Endothelial cell of hepatic sinusoid (primary cell): ENCODE measurements at regions not wholly inside any gene's neighbourhood (a gene's known extent, or its start where the extent isn't known, plus 50 kb on each side); places are given as distances from the start of the nearest gene placed in this dataset.
"Not testable (repeated sequence)": the region's sequence is repeated elsewhere in the genome, so short reads cannot be mapped to it uniquely, and the experiment has no call there.

ENCODE experiments used
- in situ Hi-C: cut with HindIII; loops from 2 replicates; pipeline ENCODE4 v1.10.0; 2017; ENCODE audit warnings: low sequenced_read_pairs

DNA sequence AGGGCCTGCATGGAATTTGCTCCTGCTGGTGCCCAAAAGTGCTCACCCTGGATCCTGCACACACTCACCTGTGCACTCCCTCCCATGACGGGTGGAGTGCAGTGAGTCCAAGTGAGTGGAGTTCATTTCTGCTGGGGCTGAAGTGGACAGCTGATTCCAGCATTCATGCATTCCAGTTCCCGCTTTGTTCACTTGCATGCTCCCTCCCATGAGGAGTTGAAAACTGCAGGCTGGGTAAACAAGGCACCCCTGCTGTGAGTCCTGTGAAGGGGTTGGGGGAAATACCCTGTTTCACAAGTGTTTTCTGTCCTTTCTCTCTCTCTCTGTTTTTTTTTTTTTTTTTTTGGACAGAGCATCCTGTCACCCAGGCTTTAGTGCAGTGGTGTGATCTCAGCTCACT is 454.1 kb upstream of the NOX3 start:
- in situ Hi-C loops, result loop anchor here (10.0 kb wide), 1 partner anchor 425 kb away; no protein-coding TSS in a partner anchor

DNA sequence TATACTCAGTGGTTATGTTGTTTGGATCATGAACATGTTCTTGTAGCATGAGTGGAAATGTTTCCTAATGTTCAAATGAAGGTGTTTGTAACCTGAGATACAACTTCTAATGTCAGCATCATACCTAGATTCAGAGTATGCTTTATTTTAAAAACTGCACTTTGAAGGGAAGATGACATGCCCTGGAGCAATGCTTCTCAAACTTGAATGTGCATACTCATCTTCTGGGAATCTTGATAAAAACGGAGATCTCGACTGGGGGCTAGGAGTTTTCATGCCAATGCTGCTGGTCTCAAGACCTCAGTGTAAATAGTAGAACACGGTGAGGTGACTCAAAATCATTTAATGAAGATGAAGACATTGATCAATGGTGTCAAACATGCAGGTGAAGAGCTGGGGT is 440.0 kb upstream of the NOX3 start:
- in situ Hi-C loops, result loop anchor here (10.0 kb wide), 1 partner anchor 89 kb away; no protein-coding TSS in a partner anchor

DNA sequence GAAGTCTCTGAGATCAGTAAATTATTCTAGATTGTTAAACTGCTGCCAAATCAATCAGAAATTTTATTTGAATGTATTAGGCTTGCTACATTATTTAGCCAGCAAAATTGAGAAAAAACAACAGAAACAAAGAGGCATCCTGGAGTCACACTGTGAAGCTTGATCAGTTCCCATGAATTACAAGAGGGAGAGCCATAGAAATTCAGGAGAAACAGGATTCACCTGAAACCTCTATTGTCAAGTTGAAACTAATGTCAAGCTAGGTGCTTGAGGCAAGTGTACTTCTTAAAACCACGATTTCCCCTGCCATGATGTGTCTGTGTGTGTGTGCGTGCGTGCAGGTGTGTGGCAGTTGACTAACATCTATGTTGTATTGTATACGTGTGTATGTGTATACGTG is 439.1 kb upstream of the NOX3 start:
- in situ Hi-C loops, result loop anchor here (10.0 kb wide), 1 partner anchor 90 kb away; no protein-coding TSS in a partner anchor

DNA sequence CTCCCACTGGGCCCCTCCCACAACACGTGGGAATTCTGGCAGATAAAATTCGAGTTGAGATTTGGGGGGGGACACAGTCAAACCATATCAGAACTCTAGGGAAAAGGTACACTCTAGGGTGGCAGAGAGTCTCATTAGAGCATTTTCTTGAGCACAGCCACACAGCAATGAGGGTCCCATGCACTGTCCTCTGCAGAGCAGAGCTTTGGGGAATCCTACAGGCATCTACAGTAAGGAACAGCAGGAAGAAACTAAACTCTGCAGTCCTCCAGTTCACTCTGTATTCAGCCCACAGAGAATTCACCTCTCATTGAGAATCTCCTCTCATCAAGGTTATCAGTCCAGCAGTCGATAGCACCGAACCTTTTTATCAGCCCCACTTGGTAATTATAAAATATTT is 438.6 kb upstream of the NOX3 start:
- in situ Hi-C loops, result loop anchor here (10.0 kb wide), 1 partner anchor 91 kb away; no protein-coding TSS in a partner anchor

DNA sequence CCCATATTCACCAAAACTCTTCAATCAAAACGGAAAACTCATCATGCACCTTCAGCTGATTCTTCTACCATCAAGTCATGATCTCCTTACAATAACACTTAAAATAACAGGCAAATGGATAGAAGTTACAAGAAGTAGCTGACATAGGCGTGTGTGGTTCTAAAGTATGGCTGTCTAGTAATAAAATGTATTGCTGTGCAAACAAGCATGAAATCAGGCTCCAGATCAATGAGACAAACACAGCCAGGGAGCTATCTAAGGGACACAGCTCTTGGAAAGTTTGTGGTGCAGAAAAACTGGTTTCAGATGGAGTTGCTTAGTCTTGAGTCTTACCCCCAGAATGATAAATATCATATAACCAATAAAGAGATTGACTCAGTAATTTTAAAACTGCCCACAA is 434.8 kb upstream of the NOX3 start:
- in situ Hi-C loops, result loop anchor here (10.0 kb wide), 1 partner anchor 94 kb away; no protein-coding TSS in a partner anchor

DNA sequence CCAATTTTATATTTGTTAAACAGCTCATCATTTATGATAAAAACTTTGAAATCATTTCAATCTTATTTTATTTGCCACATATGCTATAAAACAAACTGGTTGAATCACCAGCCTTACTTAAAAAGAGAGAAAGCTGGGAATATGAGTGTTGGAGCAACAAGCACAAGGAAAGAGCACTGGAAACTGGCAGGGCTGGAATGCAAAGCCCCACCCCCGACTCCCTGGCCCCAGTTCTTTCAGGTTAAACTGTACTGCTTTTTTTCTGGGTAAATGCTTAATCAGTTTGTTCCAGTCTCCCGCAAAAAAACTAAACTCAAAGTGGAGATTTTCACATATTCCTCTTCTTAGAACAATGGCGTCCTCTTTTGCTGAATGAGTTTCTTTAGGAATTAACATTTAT is 433.8 kb upstream of the NOX3 start:
- in situ Hi-C loops, result no loop called here

DNA sequence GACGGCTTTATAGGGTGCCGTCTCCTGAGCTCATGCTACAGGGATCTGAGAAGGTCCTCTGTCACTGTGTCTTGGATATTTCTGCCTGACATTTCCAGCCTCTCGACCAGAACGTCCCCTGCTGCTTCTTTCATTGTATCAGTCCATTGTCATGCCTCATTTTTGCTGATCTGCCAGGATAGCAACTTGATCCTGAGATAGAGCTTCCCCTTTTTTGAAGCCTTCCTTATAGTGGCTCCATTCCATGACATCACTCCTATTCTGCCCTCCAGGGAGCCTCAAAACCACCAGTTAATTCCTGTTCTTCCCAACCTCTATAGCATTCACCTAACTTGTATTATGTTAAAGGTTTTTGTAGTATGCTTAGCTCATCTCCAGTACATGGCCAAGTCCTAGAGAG is 431.8 kb upstream of the NOX3 start:
- in situ Hi-C loops, result no loop called here

DNA sequence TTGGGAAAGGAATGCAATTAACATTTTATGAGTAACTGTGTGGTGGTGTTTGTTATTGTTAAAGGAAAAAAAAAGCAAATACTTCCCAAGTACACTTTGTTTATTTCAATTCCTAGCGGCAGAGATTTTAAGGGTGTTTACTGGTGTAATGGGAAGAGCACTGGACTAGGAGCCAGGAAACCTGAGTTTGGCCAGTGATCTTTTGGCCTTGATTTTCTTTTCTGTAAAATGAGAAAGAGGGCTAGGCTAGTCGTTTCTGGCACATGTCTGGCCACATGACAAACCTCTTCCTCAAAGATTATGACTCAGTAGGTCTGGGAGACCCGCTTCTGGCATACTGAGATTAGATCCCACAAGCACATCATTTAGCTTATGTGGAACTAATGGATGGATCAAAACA is 428.1 kb upstream of the NOX3 start:
- in situ Hi-C loops, result no loop called here

DNA sequence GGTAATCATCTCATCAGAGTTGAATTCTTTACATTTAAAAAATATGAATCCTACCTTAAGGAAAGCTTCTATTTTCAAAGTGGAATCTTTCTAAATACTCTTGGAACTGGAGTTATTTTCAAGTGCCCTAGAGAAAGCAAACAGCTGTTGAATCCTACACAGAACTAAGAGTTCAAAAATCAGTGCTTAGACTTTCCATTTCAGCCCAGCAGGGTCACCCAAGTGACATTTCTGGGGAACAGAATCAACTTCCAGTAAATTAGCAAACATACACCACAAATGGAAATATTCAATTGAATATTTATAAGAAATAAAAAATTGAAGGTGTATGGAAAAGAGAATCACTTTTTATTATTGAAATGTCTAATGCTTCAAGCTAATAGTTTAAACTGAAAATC is 427.7 kb upstream of the NOX3 start:
- in situ Hi-C loops, result no loop called here

DNA sequence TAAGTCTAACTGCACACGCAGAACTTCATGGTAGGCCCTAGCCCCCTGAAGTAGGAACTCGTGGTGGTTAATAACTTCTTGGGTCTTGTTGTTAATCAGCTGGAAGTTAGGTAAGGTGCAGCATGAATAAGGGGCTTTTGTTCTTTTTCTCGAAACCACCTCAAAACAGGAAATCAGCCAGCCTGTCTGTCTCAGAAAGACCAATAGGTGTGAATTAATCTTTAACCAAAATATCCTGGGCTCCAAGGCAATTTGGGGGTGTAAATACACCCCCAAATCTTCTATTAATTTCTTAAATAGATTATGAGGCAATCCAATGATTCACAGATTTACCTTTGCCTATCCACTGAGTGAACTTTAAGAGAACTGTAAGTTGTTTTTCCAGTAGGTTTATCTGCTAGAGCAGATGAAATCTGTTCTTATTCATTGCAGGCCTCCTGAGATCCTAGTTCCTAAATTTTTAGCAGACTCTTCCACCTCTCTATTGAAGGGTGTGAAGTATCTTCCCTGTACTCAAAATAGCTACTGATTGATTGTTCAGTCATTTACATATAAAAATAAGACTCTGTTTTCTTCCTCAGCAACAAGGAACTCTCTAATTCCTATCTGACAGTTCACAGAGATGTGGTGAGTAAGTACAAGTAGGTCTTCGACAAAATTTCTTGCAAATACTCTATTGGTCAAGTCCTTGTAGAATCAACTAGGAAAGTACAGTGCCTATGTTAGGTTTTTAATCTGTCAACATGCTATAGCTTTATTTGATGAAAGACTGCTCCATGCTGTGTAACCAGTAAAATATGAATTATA is 427.1 kb upstream of the NOX3 start:
- in situ Hi-C loops, result no loop called here

DNA sequence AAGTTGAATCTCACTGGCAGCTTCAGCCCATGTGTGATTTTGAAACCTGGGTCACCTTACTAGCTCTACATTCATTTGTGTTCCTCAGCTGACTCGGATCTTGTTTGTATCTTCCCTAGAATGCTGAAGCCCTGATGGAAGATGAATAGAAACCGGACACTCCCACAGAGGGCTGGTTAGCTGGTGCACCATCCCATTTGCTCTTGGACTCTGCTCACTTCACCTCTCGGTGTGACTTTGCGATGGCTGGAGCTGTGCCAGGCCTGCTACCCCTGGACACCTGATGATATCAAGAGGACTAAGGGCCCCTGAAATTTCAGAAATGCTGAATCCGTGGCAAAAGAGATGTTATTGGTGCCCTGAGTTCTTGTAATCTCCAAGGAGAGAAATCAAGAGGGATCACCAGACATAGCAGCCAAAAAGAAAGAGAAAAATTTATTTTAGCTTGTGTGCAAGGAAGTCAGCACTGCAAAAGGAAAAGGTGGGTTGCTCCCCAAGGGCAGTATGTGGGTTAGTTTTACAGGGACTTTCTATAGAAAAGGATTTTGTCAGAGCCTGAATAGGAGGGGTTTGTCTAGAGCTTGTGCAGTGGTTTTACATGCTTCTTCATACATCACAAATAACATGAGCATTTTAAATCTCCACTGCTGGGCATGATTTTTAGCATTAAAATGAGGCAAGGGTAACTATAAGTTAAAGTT is 426.3 kb upstream of the NOX3 start:
- in situ Hi-C loops, result no loop called here

DNA sequence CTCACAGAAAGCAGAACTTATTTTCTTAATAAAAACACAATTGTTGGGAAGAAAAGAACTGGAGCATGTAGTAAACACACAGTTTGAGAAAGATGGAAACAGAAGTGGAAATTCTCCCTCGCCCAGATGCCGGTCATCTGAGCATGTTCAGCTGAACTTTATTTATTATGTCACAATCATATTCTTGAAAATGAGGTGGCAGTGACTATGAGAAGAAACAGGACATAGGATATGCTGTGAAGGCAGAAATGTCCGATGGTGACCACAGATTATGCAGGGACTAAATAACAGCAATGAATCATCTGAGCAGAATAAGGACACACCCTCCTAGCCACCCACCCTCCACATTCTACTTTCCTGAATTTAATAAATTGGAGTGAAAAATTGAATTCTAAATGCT is 425.3 kb upstream of the NOX3 start:
- in situ Hi-C loops, result no loop called here

DNA sequence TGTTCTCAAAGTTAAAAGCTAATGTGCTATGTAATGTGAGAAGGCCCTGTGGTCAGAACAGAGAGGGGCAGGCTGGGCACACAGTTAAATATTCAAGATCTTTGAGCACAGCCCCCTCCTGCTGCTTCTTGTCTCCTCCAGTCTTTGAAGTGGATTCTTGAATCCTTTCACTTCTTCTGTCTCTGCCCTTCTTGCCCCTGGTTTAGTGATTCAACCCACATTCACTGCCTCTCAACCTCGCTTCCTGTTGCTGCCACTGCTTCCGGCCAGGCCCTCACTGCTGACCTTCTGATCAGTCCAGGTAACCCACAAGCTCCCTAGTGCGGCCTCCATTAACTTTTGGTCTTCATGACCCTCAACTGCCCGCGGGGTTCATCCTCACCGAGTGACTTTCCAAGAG is 417.3 kb upstream of the NOX3 start:
- in situ Hi-C loops, result no loop called here

DNA sequence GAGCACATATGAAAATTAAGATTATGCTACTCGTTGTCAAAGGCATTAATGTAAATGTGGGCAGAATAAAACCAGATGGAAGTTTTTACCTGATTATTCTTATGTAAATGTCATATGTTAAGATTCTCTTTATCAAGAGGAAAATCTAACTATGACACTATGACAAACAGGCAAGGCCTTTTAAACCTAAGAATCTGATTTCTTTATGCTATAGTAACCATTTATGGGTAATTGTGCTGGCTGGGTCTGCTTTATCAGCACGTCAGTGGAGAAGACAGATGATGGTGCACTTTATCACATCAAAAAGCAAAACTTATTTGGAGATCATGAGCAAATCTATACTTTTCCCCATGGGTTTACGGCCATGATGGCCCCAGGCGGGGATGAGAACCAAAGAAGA is 412.0 kb upstream of the NOX3 start:
- in situ Hi-C loops, result no loop called here

DNA sequence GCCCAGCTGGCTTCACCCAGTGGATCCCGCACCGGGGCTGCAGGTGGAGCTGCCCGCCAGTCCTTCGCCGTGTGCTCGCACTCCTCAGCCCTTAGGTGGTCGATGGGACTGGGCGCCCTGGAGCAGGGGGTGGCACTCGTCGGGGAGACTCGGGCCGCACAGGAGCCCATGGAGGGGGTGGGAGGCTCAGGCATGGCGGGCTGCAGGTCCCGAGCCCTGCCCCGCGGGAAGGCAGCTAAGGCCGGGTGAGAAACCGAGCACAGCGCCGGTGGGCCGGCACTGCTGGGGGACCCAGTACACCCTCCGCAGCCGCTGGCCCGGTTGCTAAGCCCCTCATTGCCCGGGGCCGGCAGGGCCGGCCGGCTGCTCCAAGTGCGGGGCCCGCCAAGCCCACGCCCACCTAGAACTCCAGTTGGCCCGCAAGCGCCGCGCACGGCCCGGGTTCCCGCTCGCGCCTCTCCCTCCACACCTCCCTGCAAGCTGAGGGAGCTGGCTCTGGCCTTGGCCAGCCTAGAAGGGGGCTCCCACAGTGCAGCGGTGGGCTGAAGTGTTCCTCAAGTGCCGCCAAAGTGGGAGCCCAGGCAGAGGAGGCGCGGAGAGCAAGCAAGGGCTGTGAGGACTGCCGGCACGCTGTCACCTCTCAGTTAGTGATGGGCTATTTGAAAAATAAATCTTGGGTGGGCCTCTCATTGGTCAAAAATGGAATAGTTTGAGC is 411.2 kb upstream of the NOX3 start:
- in situ Hi-C loops, result not testable (repeated sequence)

DNA sequence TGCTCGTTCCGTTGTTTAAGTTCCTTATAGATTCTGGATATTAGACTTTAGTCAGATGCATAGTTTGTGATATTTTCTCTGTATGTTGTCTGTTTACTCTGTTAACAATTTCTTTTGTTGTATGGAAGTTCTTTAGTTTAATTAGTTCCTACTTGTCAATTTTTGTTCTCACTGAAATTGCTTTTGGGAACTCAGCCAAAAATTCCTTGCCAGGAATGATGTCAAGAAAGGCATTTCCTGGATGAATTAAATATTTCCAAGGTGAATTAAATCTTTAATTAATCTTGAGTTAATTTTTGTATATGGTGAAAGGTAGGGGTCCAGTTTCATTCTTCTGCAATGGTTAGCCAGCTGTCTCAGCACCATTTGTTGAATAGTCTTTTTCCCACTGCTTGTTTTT is 406.2 kb upstream of the NOX3 start:
- in situ Hi-C loops, result no loop called here

DNA sequence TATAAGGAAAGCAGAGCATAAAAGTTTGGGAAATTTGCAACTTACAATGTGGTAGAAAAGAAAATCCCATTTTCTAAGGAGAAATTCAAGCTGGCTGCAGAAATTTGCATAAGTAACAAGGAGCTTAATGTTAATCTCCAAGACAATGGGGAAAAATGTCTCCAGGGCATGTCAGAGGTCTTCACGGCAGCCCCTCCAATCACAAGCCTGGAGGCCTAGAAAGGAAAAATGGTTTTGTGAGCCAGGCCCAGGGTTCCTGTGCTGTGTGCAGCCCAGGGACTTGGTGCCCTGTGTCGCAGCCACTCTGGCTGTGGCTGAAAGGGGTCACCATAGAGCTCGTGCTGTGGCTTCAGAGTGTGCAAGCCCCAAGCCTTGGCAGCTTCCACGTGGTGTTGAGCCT is 403.3 kb upstream of the NOX3 start:
- in situ Hi-C loops, result not testable (repeated sequence)

DNA sequence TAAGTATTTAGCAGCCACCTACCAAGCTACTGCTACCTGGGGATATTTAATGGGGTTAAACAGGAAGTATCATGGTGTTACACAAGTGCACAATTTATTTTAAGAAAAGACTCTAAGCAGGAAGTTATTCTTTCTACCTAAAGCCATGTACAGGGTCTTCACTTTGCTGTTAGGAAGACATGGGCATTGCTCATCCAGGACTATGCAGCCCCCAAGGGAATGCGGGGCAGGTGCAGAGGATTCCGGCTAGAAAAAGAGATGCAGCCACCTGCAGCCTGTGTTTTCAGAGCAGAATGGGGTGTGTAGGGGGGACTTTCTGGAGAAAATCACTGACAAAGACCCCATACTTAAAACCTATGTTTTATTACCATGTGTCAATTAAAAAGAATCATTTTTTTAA is 399.1 kb upstream of the NOX3 start:
- in situ Hi-C loops, result no loop called here

DNA sequence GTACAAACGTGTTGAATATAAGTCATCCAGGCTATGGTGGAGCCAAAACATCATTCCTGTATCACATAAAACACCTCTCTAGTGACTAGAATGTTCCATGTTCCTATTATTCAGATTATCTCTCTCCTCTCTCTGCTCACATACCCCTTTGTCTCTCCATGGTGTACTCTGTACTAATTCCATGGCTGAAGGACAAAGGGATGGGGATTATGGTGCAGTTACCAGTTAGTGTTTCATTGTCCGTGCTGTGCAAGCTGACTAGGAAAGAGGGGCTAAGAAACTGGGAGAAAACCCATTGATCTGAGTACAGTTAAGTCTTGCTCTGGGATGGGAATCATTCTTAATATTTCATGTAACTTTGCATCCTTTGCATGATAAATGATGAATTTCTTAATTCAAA is 397.4 kb upstream of the NOX3 start:
- in situ Hi-C loops, result no loop called here

DNA sequence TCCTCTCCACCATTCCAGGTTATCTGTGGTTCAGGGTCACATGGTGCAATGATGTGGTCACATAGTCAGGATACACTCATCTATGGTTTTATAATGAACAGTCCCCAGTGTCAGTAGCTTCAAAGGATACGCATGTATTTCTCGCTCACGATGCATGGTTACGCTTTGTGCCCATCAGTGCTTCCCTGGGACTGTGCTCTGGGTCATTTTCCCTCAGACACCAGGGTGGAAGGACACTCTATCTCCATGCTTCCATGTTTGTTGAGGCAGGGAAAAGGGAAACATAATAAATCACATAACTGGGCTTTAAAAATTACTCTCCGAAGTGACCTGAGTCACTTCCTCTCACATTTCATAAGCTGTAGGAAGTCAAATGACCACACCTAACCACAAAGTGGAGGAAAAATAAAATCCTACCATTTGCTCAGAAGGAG is 394.8 kb upstream of the NOX3 start:
- in situ Hi-C loops, result no loop called here

DNA sequence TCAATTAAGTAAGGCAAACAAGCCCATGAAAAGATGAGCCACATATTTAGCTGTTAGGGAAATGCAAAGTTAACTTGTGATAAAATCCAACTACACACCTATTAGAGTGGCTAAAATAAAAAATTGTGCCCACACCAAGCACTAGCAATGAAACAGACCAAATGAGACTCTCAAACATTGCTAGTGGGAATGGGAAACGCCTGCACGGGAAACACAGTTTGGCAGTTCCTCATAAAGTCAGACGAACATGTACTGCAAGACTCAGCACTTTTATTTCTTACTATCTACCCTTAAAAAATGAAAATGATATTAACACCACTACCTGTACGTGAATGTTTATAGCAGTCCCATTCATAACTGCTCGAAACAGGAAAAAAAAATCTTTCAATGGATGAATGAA is 392.1 kb upstream of the NOX3 start:
- in situ Hi-C loops, result loop anchor here (5.0 kb wide), 1 partner anchor 55 kb away; no protein-coding TSS in a partner anchor
